PC-9 (cell line): ENCODE measurements at regions not wholly inside any gene's neighbourhood (a gene's known extent, or its start where the extent isn't known, plus 50 kb on each side); places are given as distances from the start of the nearest gene placed in this dataset.

Experiments
- BruUV-seq: library from RNA; stranded (reverse); fragments of 400-500 nt; replicated peaks from 2 replicates; lab custom pipeline; 2021; lab: Mats Ljungman, UMichigan
- CTCF ChIA-PET: fragments of 300-600 bp; sonication (Branson Sonifier 250); formaldehyde crosslinking; loops from one replicate; lab custom pipeline; 2022; ENCODE audit warnings: antibody characterized with exemption; lab: Charles Lee
- POLR2A ChIA-PET: fragments of 300-600 bp; sonication (Branson Sonifier 250); formaldehyde crosslinking; loops from one replicate; lab custom pipeline; 2022; ENCODE audit warnings: antibody characterized with exemption; ENCODE audit not compliant: unreplicated experiment; lab: Charles Lee
- DNase-seq, 2 experiments: peaks; one replicate each; pipeline versions ENCODE4 v3.0.0 to v3.0.0-alpha.2; 2015 to 2022; ENCODE audit warnings: mixed read lengths in 1 of 2
- H2AFZ ChIP-seq: fragments of 200-600 bp; sonication (generic); 2 replicates; pipeline ENCODE4 v1.8.1; 2017; ENCODE audit warnings: antibody characterized with exemption
- H3F3A ChIP-seq: fragments of 200-600 bp; sonication (generic); 2 replicates; pipeline ENCODE4 v1.8.1; 2017; ENCODE audit warnings: antibody characterized with exemption, mild to moderate bottlenecking, low read depth; ENCODE audit not compliant: insufficient read depth
- H3K27ac ChIP-seq: fragments of 200-600 bp; sonication (generic); 2 replicates; pipeline ENCODE4 v1.6.1; 2016; ENCODE audit warnings: mixed run types
- H3K27me3 ChIP-seq: fragments of 200-600 bp; sonication (generic); 2 replicates; pipeline ENCODE4 v1.6.1; 2016; ENCODE audit warnings: low read depth, mixed run types; ENCODE audit not compliant: insufficient read depth
- H3K36me3 ChIP-seq: fragments of 200-600 bp; sonication (generic); 2 replicates; pipeline ENCODE4 v1.6.1; 2016; ENCODE audit warnings: low read depth, mixed run types
- H3K4me1 ChIP-seq: fragments of 200-600 bp; sonication (generic); replicated peaks from 2 replicates; pipeline ENCODE4 v1.6.1; 2016; ENCODE audit warnings: mixed run types; ENCODE audit not compliant: insufficient read depth
- H3K4me2 ChIP-seq: fragments of 200-600 bp; sonication (generic); 2 replicates; pipeline ENCODE4 v1.6.1; 2017; ENCODE audit warnings: mixed run types
- H3K4me3 ChIP-seq: fragments of 200-600 bp; sonication (generic); 2 replicates; pipeline ENCODE4 v1.6.1; 2016; ENCODE audit warnings: mixed run types
- H3K79me2 ChIP-seq: fragments of 200-600 bp; sonication (generic); 2 replicates; pipeline ENCODE4 v1.6.1; 2017; ENCODE audit warnings: low read depth, mixed run types
- H3K9me2 ChIP-seq: fragments of 200-600 bp; sonication (generic); 2 replicates; pipeline ENCODE4 v1.8.1; 2017; ENCODE audit warnings: mild to moderate bottlenecking; ENCODE audit not compliant: insufficient read depth
- H3K9me3 ChIP-seq: fragments of 200-600 bp; sonication (generic); 2 replicates; pipeline ENCODE4 v1.8.1; 2016; ENCODE audit warnings: low read depth; ENCODE audit not compliant: insufficient read depth
- H4K20me1 ChIP-seq: fragments of 200-600 bp; sonication (generic); 2 replicates; pipeline ENCODE4 v1.8.1; 2017; ENCODE audit not compliant: insufficient read depth
- EZH2 ChIP-seq: fragments of 200-600 bp; sonication (generic); IDR thresholded peaks from 2 replicates; pipeline ENCODE4 v1.8.0; 2017; ENCODE audit warnings: antibody characterized with exemption, low read depth
- intact Hi-C: fragments of 100-400 bp; cut with micrococcal nuclease; formaldehyde crosslinking; loops from one replicate; pipeline ENCODE4 v1.10.0; 2022; ENCODE audit not compliant: unreplicated experiment
- TF ChIP-seq, protein P1 (sequence below): fragments of 200-600 bp; sonication (generic); conservative IDR thresholded peaks from 2 replicates; pipeline ENCODE4 v1.6.1; 2017; ENCODE audit warnings: mixed run types, antibody characterized with exemption, mild to moderate bottlenecking, moderate library complexity

DNA sequence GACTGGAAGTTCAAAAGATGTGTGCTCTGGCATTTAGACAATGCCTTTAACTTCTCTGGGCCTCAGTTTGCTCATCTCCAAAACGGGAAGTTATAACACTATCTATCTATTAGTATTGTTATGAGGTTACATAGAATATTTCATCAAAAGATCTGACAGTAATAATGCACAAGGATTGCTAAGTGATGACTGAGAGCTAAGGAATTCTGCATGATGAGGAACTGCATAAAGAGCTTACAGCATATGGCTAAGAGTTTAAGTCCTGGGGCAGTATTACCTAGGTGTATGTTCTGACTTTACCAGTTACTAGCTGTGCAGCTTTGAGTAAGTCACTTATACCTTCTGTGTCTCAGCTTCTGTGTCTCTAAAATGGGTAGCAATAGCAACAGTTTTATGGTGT lies 160.1 kb upstream of the TMPO start:
- DNase-seq: peak in 1 of 2 experiments; percentile 52
- H3F3A ChIP-seq: no peaks in the 10 kb centered on the region
- H3K79me2 ChIP-seq: no peaks in the 10 kb centered on the region
- H3K36me3 ChIP-seq: no peaks in the 10 kb centered on the region
- H4K20me1 ChIP-seq: no peaks in the 10 kb centered on the region
- ChIA-PET CTCF (no interaction called here), POLR2A (no interaction called here)
- H2AFZ ChIP-seq: no peak overlapping the region
- no peaks in the 10 kb centered on the region for H3K9me2 ChIP-seq
- no peak overlapping the region for H3K27ac ChIP-seq
- H3K4me2 ChIP-seq: no peak overlapping the region
- H3K4me3 ChIP-seq: no peak overlapping the region
- no TSS peak for BruUV-seq
- H3K27me3 ChIP-seq: peaks cover 7% of the 10 kb centered on the region
- no peaks in the 10 kb centered on the region for H3K9me3 ChIP-seq
- intact Hi-C loops: no loop called here
- H3K4me1 ChIP-seq: peaks cover 4% of the 10 kb centered on the region; the same call in 1 of the 2 replicates
- TF ChIP-seq, protein P1, sequence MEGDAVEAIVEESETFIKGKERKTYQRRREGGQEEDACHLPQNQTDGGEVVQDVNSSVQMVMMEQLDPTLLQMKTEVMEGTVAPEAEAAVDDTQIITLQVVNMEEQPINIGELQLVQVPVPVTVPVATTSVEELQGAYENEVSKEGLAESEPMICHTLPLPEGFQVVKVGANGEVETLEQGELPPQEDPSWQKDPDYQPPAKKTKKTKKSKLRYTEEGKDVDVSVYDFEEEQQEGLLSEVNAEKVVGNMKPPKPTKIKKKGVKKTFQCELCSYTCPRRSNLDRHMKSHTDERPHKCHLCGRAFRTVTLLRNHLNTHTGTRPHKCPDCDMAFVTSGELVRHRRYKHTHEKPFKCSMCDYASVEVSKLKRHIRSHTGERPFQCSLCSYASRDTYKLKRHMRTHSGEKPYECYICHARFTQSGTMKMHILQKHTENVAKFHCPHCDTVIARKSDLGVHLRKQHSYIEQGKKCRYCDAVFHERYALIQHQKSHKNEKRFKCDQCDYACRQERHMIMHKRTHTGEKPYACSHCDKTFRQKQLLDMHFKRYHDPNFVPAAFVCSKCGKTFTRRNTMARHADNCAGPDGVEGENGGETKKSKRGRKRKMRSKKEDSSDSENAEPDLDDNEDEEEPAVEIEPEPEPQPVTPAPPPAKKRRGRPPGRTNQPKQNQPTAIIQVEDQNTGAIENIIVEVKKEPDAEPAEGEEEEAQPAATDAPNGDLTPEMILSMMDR: no peak
- no peak for TF ChIP-seq EZH2

DNA sequence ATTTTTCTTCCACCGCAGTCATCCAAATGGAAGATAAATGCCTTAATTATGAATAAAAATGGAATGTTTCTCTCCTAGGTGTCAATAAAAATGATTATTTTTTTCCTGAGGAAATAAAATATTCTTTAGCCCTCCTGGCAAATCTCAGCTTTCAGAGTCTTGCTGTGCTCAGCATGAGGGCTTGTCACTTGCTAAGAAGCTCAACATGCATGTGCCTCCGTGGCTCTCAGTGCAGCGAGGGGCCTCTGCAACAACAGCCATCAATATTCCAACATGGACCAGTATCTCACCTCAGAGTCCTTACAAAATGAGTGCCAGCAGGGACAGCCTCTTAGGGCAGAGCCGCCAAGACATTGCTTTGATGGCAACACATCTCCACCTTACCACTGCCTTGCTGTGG lies 159.5 kb upstream of the TMPO start:
- H2AFZ ChIP-seq: no peak overlapping the region

DNA sequence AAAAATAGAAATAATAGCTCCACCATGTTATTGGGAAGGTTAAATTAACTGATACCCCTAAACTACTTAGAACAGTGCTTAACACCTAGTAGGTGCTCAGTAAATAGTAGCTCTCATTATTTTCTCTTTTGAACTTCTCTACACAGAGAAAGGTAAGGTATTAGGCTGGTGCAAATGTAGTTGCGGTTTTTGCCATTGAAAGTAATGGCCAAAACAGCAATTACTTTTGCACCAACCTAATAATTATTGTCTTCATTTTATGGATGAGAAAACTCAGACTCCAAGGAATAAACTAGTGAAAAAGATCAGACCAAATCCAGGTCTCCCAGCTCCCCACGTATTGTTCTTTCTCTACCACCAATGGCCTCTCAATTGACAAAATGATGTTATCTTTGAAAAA lies 157.2 kb upstream of the TMPO start:
- H3F3A ChIP-seq: no peaks in the 10 kb centered on the region
- no peaks in the 10 kb centered on the region for H3K36me3 ChIP-seq
- H3K9me3 ChIP-seq: no peaks in the 10 kb centered on the region
- no peaks in the 10 kb centered on the region for H4K20me1 ChIP-seq
- ChIA-PET POLR2A (no interaction called here), CTCF (no interaction called here)
- no peak overlapping the region for H3K4me3 ChIP-seq
- no peaks in the 10 kb centered on the region for H3K4me1 ChIP-seq
- no peak overlapping the region for H3K27ac ChIP-seq
- peaks cover 34% of the 10 kb centered on the region for H3K27me3 ChIP-seq
- no peak for DNase-seq
- intact Hi-C loops: no loop called here
- H3K79me2 ChIP-seq: no peaks in the 10 kb centered on the region
- no peak overlapping the region for H2AFZ ChIP-seq
- no peaks in the 10 kb centered on the region for H3K9me2 ChIP-seq
- BruUV-seq: no TSS peak
- TF ChIP-seq, protein P1: no peak
- TF ChIP-seq EZH2: no peak
- no peak overlapping the region for H3K4me2 ChIP-seq

More for the DNA sequence above, 159.5 kb upstream of the TMPO start:
- Histone ChIP-seq H3K27ac (no peak overlapping the region), H3F3A (no peaks in the 10 kb centered on the region), H3K4me3 (no peak overlapping the region), H3K4me2 (no peak overlapping the region), H3K9me3 (no peaks in the 10 kb centered on the region), H3K27me3 (peaks cover 12% of the 10 kb centered on the region), H3K79me2 (no peaks in the 10 kb centered on the region), H3K36me3 (no peaks in the 10 kb centered on the region), H3K4me1 (peaks cover 4% of the 10 kb centered on the region; the same call in 1 of the 2 replicates), H4K20me1 (no peaks in the 10 kb centered on the region), H3K9me2 (no peaks in the 10 kb centered on the region)
- ChIA-PET POLR2A (no interaction called here), CTCF (no interaction called here)
- TF ChIP-seq EZH2: no peak
- intact Hi-C loops: no loop called here
- no TSS peak for BruUV-seq
- DNase-seq: no peak

DNA sequence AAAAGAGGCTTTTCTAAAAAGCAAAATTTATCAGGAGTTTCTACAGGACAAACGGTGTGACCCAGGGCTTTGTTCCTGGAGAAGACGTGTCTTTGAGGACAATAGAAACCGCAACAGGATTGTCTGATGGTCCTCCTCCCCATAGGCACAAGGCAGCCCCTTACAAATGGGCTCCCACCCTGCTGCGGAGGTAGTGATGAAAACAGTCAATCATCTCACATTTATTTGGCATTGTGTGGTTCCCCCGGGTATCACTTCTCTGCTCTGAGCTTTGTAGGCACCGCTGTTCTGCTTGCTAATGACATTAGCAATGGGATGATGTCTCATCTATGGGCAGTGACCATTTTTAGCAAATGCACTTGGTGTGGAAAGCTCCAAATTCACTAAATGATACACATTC lies 155.5 kb upstream of the TMPO start:
- no peak overlapping the region for H3K4me3 ChIP-seq
- no peaks in the 10 kb centered on the region for H3K4me1 ChIP-seq
- TF ChIP-seq, protein P1: no peak
- no peak for TF ChIP-seq EZH2
- no peak overlapping the region for H2AFZ ChIP-seq
- H3K27me3 ChIP-seq: peaks cover 49% of the 10 kb centered on the region
- no peak for DNase-seq
- H3K36me3 ChIP-seq: no peaks in the 10 kb centered on the region
- no TSS peak for BruUV-seq
- no peaks in the 10 kb centered on the region for H3K9me3 ChIP-seq
- no peak overlapping the region for H3K4me2 ChIP-seq
- ChIA-PET CTCF (no interaction called here), POLR2A (interaction anchor here (0.7 kb wide), 1 partner anchor 42 kb away, joined by 5 read pairs; no protein-coding TSS in a partner anchor)
- H4K20me1 ChIP-seq: no peaks in the 10 kb centered on the region
- H3F3A ChIP-seq: no peaks in the 10 kb centered on the region
- H3K9me2 ChIP-seq: no peaks in the 10 kb centered on the region
- no peaks in the 10 kb centered on the region for H3K79me2 ChIP-seq
- intact Hi-C loops: no loop called here
- H3K27ac ChIP-seq: no peak overlapping the region
